GM23338 (cell line): ENCODE measurements at regions not wholly inside any gene's neighbourhood (a gene's known extent, or its start where the extent isn't known, plus 50 kb on each side); places are given as distances from the start of the nearest gene placed in this dataset. TPM values are rescaled to one million over a fixed set of nuclear protein-coding genes. Genes with fewer than 3 reads are reported as not detected.

Experiments
- ATAC-seq: fragments of 200-7000 bp; cut with Tn5 transposase; 3 replicates; pipeline ENCODE4 v1.9.1; 2020
- DNase-seq: peaks from one replicate; pipeline ENCODE4 v3.0.0-alpha.2; 2015; ENCODE audit warnings: low spot score
- H2AFZ ChIP-seq: fragments of 200-600 bp; sonication (generic); 2 replicates; pipeline ENCODE4 v1.8.0; 2016; ENCODE audit warnings: antibody characterized with exemption, mild to moderate bottlenecking, moderate library complexity
- H3F3A ChIP-seq: fragments of 200-600 bp; sonication (generic); replicated peaks from 2 replicates; pipeline ENCODE4 v1.8.0; 2017; ENCODE audit warnings: antibody characterized with exemption, mixed run types, low read depth
- H3K27ac ChIP-seq: fragments of 200-600 bp; sonication (generic); 2 replicates; pipeline ENCODE4 v1.6.1; 2016; ENCODE audit warnings: low read depth
- H3K27me3 ChIP-seq: fragments of 200-600 bp; sonication (generic); 2 replicates; pipeline ENCODE4 v1.8.0; 2016; ENCODE audit warnings: mild to moderate bottlenecking, mixed run types, moderate library complexity; ENCODE audit not compliant: insufficient read depth
- H3K36me3 ChIP-seq: fragments of 200-600 bp; sonication (generic); 2 replicates; pipeline ENCODE4 v1.8.0; 2016; ENCODE audit warnings: mild to moderate bottlenecking; ENCODE audit not compliant: insufficient read depth
- H3K4me1 ChIP-seq: fragments of 200-600 bp; sonication (generic); 2 replicates; pipeline ENCODE4 v1.8.0; 2016; ENCODE audit warnings: mild to moderate bottlenecking, moderate library complexity; ENCODE audit not compliant: insufficient read depth
- H3K4me2 ChIP-seq: fragments of 200-600 bp; sonication (generic); 2 replicates; pipeline ENCODE4 v1.7.1; 2017; ENCODE audit warnings: mixed run types
- H3K4me3 ChIP-seq: fragments of 200-600 bp; sonication (generic); 2 replicates; pipeline ENCODE4 v1.6.1; 2016; ENCODE audit warnings: mixed run types
- H3K79me2 ChIP-seq: fragments of 200-600 bp; sonication (generic); replicated peaks from 2 replicates; pipeline ENCODE4 v1.8.0; 2017; ENCODE audit warnings: mild to moderate bottlenecking; ENCODE audit not compliant: insufficient read depth
- H3K9me2 ChIP-seq: fragments of 200-600 bp; sonication (generic); 2 replicates; pipeline ENCODE4 v1.8.0; 2017; ENCODE audit not compliant: insufficient read depth
- H4K20me1 ChIP-seq: fragments of 200-600 bp; sonication (generic); replicated peaks from 2 replicates; pipeline ENCODE4 v1.8.0; 2017; ENCODE audit warnings: mild to moderate bottlenecking; ENCODE audit not compliant: insufficient read depth
- H3K27ac Mint-ChIP-seq: 2 replicates; pipeline ENCODE4 v1.8.0; 2020; ENCODE audit warnings: inconsistent platforms, mild to moderate bottlenecking, moderate library complexity, mixed read lengths
- H3K27me3 Mint-ChIP-seq: 3 replicates; pipeline ENCODE4 v1.8.0; 2022; ENCODE audit warnings: low read depth, mild to moderate bottlenecking, moderate library complexity, mixed read lengths, inconsistent platforms; ENCODE audit not compliant: insufficient read depth, poor library complexity
- H3K36me3 Mint-ChIP-seq: 3 replicates; pipeline ENCODE4 v1.8.0; 2021; ENCODE audit warnings: low read depth, mild to moderate bottlenecking, inconsistent platforms, moderate library complexity, mixed read lengths
- H3K4me1 Mint-ChIP-seq: 3 replicates; pipeline ENCODE4 v1.8.0; 2020; ENCODE audit warnings: mild to moderate bottlenecking, inconsistent platforms, mixed read lengths
- H3K4me3 Mint-ChIP-seq: 3 replicates; pipeline ENCODE4 v1.8.0; 2021; ENCODE audit warnings: moderate library complexity, mild to moderate bottlenecking, inconsistent platforms, mixed read lengths
- H3K9me3 Mint-ChIP-seq: 3 replicates; pipeline ENCODE4 v1.8.0; 2020; ENCODE audit warnings: moderate library complexity, mild to moderate bottlenecking, inconsistent platforms, mixed read lengths
- CREB1 ChIP-seq: fragments of 250-450 bp; sonication (Bioruptor Pico); IDR thresholded peaks from 2 replicates; pipeline ENCODE4 v1.5.0; 2020; ENCODE audit warnings: low read depth, mild to moderate bottlenecking, moderate library complexity
- EZH2 ChIP-seq: fragments of 200-600 bp; sonication (generic); IDR thresholded peaks from one replicate; pipeline ENCODE4 v1.8.0; 2017; ENCODE audit warnings: antibody characterized with exemption, mild to moderate bottlenecking, low read depth; ENCODE audit not compliant: unreplicated experiment
- JUNB ChIP-seq: IDR thresholded peaks from one replicate; pipeline ENCODE4 v1.6.1; 2016; ENCODE audit warnings: antibody characterized with exemption; ENCODE audit not compliant: unreplicated experiment
- NANOG ChIP-seq: IDR thresholded peaks from 2 replicates; pipeline ENCODE4 v1.6.1; 2016; ENCODE audit warnings: antibody characterized with exemption, borderline replicate concordance
- POLR2AphosphoS5 ChIP-seq: IDR thresholded peaks from 2 replicates; pipeline ENCODE4 v1.6.1; 2016; ENCODE audit warnings: antibody characterized with exemption, low read depth
- STAT1 ChIP-seq: IDR thresholded peaks from one replicate; pipeline ENCODE4 v1.6.1; 2016; ENCODE audit warnings: antibody characterized with exemption; ENCODE audit not compliant: unreplicated experiment
- small RNA-seq: library from RNA; depleted of rRNA; stranded (forward); fragments of <200 nt; gene quantifications from one replicate; pipeline ENCODE3, GENCODE V24; 2014; ENCODE audit warnings: low replicate concordance
- TF ChIP-seq, protein P1 (sequence below): IDR thresholded peaks from one replicate; pipeline ENCODE4 v1.6.1; 2018; ENCODE audit warnings: antibody characterized with exemption; ENCODE audit not compliant: unreplicated experiment

DNA sequence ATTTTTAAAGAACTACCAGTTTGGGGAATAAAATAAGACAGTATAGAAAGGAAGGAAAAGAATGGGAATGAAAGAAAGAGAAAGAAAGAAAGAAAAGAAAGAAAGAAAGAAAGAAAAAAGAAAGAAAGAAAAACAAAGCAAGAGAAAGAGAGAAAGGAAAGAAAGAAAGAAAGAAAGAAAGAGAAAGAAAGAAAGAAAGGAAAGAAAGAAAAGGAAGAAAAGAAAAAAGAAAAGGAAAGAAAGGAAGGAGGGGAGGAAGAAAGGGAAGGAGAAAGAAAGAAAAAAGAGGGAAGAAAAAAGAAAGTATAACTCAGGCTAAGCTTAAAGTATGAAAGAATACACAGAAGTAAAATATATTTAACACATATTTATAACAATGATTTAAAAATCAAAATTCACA lies 51.0 kb upstream of the FGF10 start:
- no peaks in the 10 kb centered on the region for H3K79me2 ChIP-seq
- H3K27me3 ChIP-seq, result no peaks in the 10 kb centered on the region
- H3K9me2 ChIP-seq, result no peaks in the 10 kb centered on the region
- TF ChIP-seq STAT1 (no peak), JUNB (no peak), CREB1 (CRISPR knock-in tag) (no peak), POLR2AphosphoS5 (no peak), NANOG (no peak), EZH2 (no peak)
- TF ChIP-seq, protein P1, sequence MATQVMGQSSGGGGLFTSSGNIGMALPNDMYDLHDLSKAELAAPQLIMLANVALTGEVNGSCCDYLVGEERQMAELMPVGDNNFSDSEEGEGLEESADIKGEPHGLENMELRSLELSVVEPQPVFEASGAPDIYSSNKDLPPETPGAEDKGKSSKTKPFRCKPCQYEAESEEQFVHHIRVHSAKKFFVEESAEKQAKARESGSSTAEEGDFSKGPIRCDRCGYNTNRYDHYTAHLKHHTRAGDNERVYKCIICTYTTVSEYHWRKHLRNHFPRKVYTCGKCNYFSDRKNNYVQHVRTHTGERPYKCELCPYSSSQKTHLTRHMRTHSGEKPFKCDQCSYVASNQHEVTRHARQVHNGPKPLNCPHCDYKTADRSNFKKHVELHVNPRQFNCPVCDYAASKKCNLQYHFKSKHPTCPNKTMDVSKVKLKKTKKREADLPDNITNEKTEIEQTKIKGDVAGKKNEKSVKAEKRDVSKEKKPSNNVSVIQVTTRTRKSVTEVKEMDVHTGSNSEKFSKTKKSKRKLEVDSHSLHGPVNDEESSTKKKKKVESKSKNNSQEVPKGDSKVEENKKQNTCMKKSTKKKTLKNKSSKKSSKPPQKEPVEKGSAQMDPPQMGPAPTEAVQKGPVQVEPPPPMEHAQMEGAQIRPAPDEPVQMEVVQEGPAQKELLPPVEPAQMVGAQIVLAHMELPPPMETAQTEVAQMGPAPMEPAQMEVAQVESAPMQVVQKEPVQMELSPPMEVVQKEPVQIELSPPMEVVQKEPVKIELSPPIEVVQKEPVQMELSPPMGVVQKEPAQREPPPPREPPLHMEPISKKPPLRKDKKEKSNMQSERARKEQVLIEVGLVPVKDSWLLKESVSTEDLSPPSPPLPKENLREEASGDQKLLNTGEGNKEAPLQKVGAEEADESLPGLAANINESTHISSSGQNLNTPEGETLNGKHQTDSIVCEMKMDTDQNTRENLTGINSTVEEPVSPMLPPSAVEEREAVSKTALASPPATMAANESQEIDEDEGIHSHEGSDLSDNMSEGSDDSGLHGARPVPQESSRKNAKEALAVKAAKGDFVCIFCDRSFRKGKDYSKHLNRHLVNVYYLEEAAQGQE, result no peak
- H3K27ac ChIP-seq, result no peak overlapping the region
- no peaks in the 10 kb centered on the region for H4K20me1 ChIP-seq
- Mint-ChIP-seq H3K36me3 (no peaks in the 10 kb centered on the region), H3K4me3 (no peak overlapping the region), H3K27ac (no peak overlapping the region; the same call in 1 of the 2 replicates), H3K27me3 (peaks cover 3% of the 10 kb centered on the region), H3K4me1 (peaks cover 18% of the 10 kb centered on the region), H3K9me3 (no peaks in the 10 kb centered on the region)
- H3K4me2 ChIP-seq, result no peak overlapping the region
- no peaks in the 10 kb centered on the region for H3K36me3 ChIP-seq
- no peak overlapping the region for H3K4me3 ChIP-seq
- no peak overlapping the region for H2AFZ ChIP-seq
- H3K4me1 ChIP-seq, result peaks cover 12% of the 10 kb centered on the region; the same call in 1 of the 2 replicates
- no peaks in the 10 kb centered on the region for H3F3A ChIP-seq
- DNase-seq (no peak), ATAC-seq (no peak)

Small RNAs in the stretch of these regions (small RNA-seq; reads per million reads assigned to genes)
- not detected for gene RN7SL383P
